RWPE1 (cell line): ENCODE measurements at regions not wholly inside any gene's neighbourhood (a gene's known extent, or its start where the extent isn't known, plus 50 kb on each side); places are given as distances from the start of the nearest gene placed in this dataset.

Experiments
- CTCF ChIA-PET: fragments of 350-600 bp; sonication (Branson Sonifier 250); formaldehyde crosslinking; extraction: SDS; loops from one replicate; lab custom pipeline; 2021; lab: Yijun Ruan, JAX
- POLR2A ChIA-PET: fragments of 400-600 bp; formaldehyde crosslinking; extraction: SDS; loops from one replicate; lab custom pipeline; 2020; ENCODE audit warnings: antibody characterized with exemption; ENCODE audit not compliant: low non-redundant PET; lab: Yijun Ruan, JAX
- DNase-seq: peaks from one replicate; pipeline ENCODE4 v3.0.0; 2012; ENCODE audit warnings: low spot score
- H3K27ac ChIP-seq: fragments of 450-650 bp; 2 replicates; pipeline ENCODE4 v1.5.1; 2017
- TF ChIP-seq, protein P1 (sequence below): fragments of 450-650 bp; conservative IDR thresholded peaks from 2 replicates; pipeline ENCODE4 v1.5.1; 2017; ENCODE audit warnings: low read depth, mild to moderate bottlenecking

DNA sequence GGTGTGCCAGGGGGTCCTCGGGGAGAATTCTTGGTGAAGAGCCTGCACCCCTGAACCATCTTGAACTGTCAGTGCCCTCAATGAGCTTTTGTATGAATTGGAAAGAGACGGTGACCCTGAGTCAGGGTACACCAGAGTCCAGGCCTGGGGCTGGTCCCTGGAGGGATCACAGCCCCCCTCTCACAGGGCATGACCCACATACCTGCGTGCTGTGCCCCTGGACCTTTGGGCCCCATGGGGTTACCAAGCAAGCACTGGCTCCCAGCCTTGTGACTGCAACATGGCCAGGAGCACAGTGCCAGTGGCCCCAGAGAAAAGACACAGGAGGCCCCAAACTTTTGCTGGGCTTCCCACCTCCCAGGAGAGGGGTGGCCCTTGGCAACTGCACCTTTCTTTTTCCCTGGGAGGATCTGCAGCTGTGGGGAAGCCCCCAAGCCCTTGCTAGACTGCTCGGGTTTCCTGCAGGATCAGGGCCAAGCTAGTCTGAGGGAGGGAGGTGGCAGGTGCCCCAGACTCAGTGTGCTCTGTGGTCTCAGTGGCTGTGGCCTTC lies 153.5 kb downstream of the ZNF248 start:
- TF ChIP-seq, protein P1, sequence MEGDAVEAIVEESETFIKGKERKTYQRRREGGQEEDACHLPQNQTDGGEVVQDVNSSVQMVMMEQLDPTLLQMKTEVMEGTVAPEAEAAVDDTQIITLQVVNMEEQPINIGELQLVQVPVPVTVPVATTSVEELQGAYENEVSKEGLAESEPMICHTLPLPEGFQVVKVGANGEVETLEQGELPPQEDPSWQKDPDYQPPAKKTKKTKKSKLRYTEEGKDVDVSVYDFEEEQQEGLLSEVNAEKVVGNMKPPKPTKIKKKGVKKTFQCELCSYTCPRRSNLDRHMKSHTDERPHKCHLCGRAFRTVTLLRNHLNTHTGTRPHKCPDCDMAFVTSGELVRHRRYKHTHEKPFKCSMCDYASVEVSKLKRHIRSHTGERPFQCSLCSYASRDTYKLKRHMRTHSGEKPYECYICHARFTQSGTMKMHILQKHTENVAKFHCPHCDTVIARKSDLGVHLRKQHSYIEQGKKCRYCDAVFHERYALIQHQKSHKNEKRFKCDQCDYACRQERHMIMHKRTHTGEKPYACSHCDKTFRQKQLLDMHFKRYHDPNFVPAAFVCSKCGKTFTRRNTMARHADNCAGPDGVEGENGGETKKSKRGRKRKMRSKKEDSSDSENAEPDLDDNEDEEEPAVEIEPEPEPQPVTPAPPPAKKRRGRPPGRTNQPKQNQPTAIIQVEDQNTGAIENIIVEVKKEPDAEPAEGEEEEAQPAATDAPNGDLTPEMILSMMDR: no peak
- no peak overlapping the region for H3K27ac ChIP-seq
- POLR2A ChIA-PET: no interaction called here
- no peak for DNase-seq
- CTCF ChIA-PET: no interaction called here

DNA sequence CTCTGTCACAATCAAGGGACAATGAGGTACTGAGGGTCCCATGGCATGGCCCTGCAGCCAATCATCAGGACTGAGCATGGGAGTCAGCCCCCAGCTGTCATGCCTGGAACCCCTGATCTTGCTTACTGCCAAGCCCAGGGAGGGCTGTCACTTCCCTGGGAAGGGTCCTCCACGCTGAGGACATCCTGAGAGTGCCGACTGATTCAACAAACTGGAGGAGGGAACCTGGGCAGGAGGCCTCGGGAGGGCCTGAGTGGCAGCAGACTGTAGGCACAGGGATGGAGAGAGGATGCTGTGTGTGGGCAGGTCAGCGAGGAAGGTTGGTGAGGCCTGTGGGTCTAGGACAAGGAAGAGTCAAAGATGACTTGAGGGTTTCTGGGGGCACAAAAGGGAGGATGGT lies 154.3 kb downstream of the ZNF248 start:
- DNase-seq: no peak
- TF ChIP-seq, protein P1: no peak
- no peak overlapping the region for H3K27ac ChIP-seq
- ChIA-PET CTCF (no interaction called here), POLR2A (no interaction called here)

DNA sequence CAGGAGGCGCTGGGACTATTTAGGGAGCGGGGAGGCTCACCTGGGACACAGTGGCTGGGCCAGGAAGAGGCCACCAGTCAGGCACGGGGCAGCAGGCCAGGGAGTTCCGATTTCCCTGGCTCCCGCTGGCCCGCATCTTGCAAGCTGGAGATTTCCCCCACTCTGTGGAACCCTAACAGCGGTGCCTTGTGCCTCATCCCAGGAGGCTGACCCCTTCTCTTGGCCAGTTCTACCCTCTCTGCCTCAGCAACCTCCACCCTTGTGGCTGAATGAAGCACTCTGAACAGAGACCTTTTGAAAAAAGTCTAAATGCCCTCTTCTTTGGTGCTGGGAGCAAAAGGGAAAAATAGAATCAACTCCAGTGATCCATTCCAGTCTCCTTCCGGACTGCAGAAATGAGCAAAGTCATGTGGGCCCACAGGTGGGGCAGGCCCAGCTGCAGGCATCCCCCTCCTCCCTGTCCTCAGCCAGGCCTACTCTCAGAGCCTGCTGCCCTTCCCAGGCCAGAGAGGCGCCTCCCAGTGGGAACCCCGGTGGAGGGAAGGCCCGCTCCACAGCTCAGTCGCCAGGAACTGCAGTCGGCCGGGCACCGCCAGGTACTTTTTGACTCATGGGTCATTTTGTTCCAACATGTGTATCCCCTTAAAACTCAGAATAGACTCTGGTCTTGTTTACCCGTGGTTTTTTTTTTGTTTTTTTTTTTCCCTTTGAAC lies 155.5 kb downstream of the ZNF248 start:
- ChIA-PET POLR2A (no interaction called here), CTCF (no interaction called here)
- TF ChIP-seq, protein P1: no peak
- no peak for DNase-seq
- no peak overlapping the region for H3K27ac ChIP-seq

DNA sequence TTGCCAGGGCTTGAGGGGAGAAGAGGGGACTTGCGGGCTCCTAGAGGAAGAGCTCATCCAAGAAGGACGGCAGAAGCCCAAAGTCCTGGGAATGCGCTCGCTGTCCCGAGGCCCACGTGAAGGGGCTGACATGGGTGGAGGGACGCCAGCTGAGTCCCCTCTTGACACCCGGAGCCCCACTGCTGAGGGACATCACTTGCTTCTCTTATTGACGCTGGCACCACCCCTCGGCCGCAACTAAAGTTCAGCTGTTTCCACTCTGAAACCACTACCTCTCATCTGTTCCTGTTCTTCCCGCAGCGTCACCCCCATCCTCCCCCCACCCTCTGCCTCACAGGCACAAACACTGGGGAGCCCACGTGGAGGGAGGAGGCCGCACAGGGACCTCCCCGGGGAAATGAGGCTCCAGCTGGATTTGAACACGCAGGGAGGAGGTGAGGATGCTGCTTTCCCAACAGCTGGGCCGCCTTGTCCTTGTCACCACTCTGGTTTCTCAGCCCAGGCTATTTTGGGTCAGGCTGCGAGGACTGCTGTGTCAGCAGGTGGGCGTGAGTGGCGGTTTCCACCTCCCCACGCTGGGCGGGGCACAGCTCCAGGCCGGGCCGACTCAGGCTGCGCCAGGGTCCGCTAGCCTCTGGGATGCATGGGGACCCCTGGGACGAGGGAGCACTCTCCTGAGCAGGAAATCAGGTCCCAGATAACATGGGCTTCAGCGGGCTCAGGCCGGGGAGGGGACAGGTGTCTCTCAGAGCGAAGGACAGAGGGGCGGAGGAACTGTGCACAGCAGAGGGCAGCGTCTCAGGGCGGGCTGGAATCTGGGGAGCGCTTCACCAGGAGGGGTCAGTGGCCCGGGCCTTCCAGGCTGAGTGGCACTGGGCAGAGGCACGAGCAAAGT lies 156.3 kb downstream of the ZNF248 start:
- ChIA-PET POLR2A (interaction anchor here (0.5 kb wide), 1 partner anchor 1279 kb away, joined by 3 read pairs; no protein-coding TSS in a partner anchor), CTCF (no interaction called here)
- no peak overlapping the region for H3K27ac ChIP-seq
- TF ChIP-seq, protein P1: no peak
- DNase-seq: no peak

DNA sequence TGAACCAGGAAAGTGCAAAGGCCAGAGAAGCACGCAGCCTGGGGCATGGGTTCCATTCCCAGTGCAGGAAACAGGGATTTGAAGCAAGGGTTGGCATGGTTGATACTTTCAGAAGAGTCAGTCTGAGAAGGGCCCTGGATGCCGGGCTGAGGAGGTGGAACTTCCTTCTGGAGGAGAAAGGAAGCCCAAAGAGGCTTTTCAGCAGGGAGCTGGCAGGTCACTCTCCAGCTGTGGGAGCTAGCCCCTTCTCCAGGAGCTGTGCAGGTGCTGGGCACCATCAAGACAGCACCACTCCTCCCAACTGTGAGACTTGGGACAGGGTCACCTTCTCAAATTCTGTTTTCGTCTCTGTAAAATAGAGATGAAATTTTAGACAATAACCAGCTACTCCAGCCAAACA lies 169.8 kb downstream of the ZNF248 start:
- no peak overlapping the region for H3K27ac ChIP-seq
- TF ChIP-seq, protein P1: no peak
- POLR2A ChIA-PET: no interaction called here
- no peak for DNase-seq
- CTCF ChIA-PET: no interaction called here
